GM12878 (cell line): ENCODE measurements at regions not wholly inside any gene's neighbourhood (a gene's known extent, or its start where the extent isn't known, plus 50 kb on each side); places are given as distances from the start of the nearest gene placed in this dataset.

ENCODE experiments used
- ATAC-seq: fragments of 200-7000 bp; cut with Tn5 transposase; 3 replicates; pipeline ENCODE4 v1.9.1; 2020; ENCODE audit warnings: mild to moderate bottlenecking, moderate library complexity
- BruUV-seq: library from RNA; stranded (reverse); fragments of 400-500 nt; replicated peaks from 2 replicates; lab custom pipeline; 2021; lab: Mats Ljungman, UMichigan
- CTCF ChIA-PET: fragments of 300-600 bp; sonication (Branson Sonifier 250); formaldehyde crosslinking; extraction: SDS; loops from one replicate; lab custom pipeline; 2021; ENCODE audit warnings: inconsistent platforms; lab: Yijun Ruan, JAX
- POLR2A ChIA-PET: fragments of 350-600 bp; formaldehyde crosslinking; extraction: SDS; loops from one replicate; lab custom pipeline; 2021; ENCODE audit warnings: inconsistent platforms; lab: Charles Lee
- RAD21 ChIA-PET: fragments of 300-600 bp; sonication (Branson Sonifier 250); formaldehyde crosslinking; loops from one replicate; lab custom pipeline; 2023; ENCODE audit warnings: antibody characterized with exemption; ENCODE audit not compliant: unreplicated experiment; lab: Charles Lee
- SMC1A ChIA-PET: fragments of 300-600 bp; sonication (Branson Sonifier 250); formaldehyde crosslinking; loops from one replicate; lab custom pipeline; 2023; ENCODE audit not compliant: unreplicated experiment, uncharacterized antibody; lab: Charles Lee
- DNase-seq: peaks from one replicate; pipeline ENCODE4 v3.0.0-alpha.2; 2011; ENCODE audit warnings: low read depth, low spot score
- FAIRE-seq: peaks from 3 replicates; lab custom pipeline; 2011; peaks lifted over from hg19 to GRCh38; lab: Jason Lieb, UNC
- H2AFZ ChIP-seq: 2 replicates; pipeline ENCODE4 v1.6.0; 2011; ENCODE audit warnings: low read depth, low read length, control low read depth; ENCODE audit not compliant: control insufficient read depth
- H3K27ac ChIP-seq: 2 replicates; pipeline ENCODE4 v1.5.1; 2011; ENCODE audit warnings: control low read depth; ENCODE audit not compliant: control insufficient read depth, insufficient read depth
- H3K27me3 ChIP-seq, 2 experiments: replicated peaks in 1 of 2; 2 replicates each; pipeline versions ENCODE4 v1.6.0 to v1.6.1; 2011; ENCODE audit warnings: low read length in 1 of 2; ENCODE audit not compliant: control insufficient read depth in 2 of 2, insufficient read depth in 2 of 2
- H3K36me3 ChIP-seq, 2 experiments: 2 replicates each; pipeline ENCODE4 v1.5.1; 2011; ENCODE audit warnings: low read length in 1 of 2; ENCODE audit not compliant: control insufficient read depth in 2 of 2, insufficient read depth in 2 of 2
- H3K4me1 ChIP-seq: 2 replicates; pipeline ENCODE4 v1.6.1; 2011; ENCODE audit warnings: mild to moderate bottlenecking, low read length, moderate library complexity, mixed read lengths; ENCODE audit not compliant: control insufficient read depth, insufficient read depth
- H3K4me2 ChIP-seq: 2 replicates; pipeline ENCODE4 v1.6.0; 2011; ENCODE audit warnings: control low read depth; ENCODE audit not compliant: control insufficient read depth, insufficient read depth
- H3K4me3 ChIP-seq: fragments of 200-600 bp; sonication (generic); 2 replicates; pipeline ENCODE4 v1.5.1; 2016
- H3K79me2 ChIP-seq: 2 replicates; pipeline ENCODE4 v1.6.0; 2011; ENCODE audit warnings: low read length; ENCODE audit not compliant: control insufficient read depth, insufficient read depth
- H3K9ac ChIP-seq: 2 replicates; pipeline ENCODE4 v1.8.0; 2011; ENCODE audit warnings: low read length, control low read depth, mixed read lengths; ENCODE audit not compliant: control insufficient read depth, insufficient read depth
- H3K9me3 ChIP-seq: replicated peaks from 3 replicates; pipeline ENCODE4 v1.5.1; 2011; ENCODE audit warnings: mild to moderate bottlenecking, low read length; ENCODE audit not compliant: control insufficient read depth, insufficient read depth
- H4K20me1 ChIP-seq: 2 replicates; pipeline ENCODE4 v1.6.0; 2011; ENCODE audit not compliant: control insufficient read depth, insufficient read depth
- ATF3 ChIP-seq: IDR thresholded peaks from 2 replicates; pipeline ENCODE4 v1.6.1; 2011; ENCODE audit warnings: low read depth, mild to moderate bottlenecking, low read length, moderate library complexity, borderline replicate concordance; ENCODE audit errors: extremely low read depth
- ATF7 ChIP-seq: fragments of 450-650 bp; IDR thresholded peaks from 2 replicates; pipeline ENCODE4 v1.6.1; 2016; ENCODE audit warnings: low read depth, mild to moderate bottlenecking
- CHD1 ChIP-seq: IDR thresholded peaks from 2 replicates; pipeline ENCODE4 v1.6.1; 2012; ENCODE audit warnings: low read depth, low read length, improper control_type of control experiment
- FOXM1 ChIP-seq: IDR thresholded peaks from 2 replicates; pipeline ENCODE4 v1.6.1; 2012; ENCODE audit warnings: low read depth, mild to moderate bottlenecking, inconsistent platforms, low read length, moderate library complexity
- GABPA ChIP-seq: IDR thresholded peaks from 2 replicates; pipeline ENCODE4 v1.6.1; 2014; ENCODE audit warnings: antibody characterized with exemption, low read depth, mild to moderate bottlenecking, inconsistent platforms
- HCFC1 ChIP-seq: fragments of 150-350 bp; IDR thresholded peaks from 2 replicates; pipeline ENCODE4 v1.6.1; 2014; ENCODE audit warnings: low read length
- HDAC2 ChIP-seq: fragments of 200-600 bp; sonication (generic); IDR thresholded peaks from 2 replicates; pipeline ENCODE4 v1.6.1; 2017
- JUNB ChIP-seq: IDR thresholded peaks from 2 replicates; pipeline ENCODE4 v1.6.1; 2016; ENCODE audit warnings: antibody characterized with exemption, mild to moderate bottlenecking
- MEF2B ChIP-seq: fragments of 450-650 bp; IDR thresholded peaks from 2 replicates; pipeline ENCODE4 v1.6.1; 2018; ENCODE audit warnings: mild to moderate bottlenecking, moderate library complexity; ENCODE audit not compliant: partially characterized antibody, poor library complexity, severe bottlenecking
- NFXL1 ChIP-seq: fragments of 450-650 bp; IDR thresholded peaks from 2 replicates; pipeline ENCODE4 v1.6.1; 2017; ENCODE audit warnings: antibody characterized with exemption, mild to moderate bottlenecking, borderline replicate concordance
- POLR2A ChIP-seq: IDR thresholded peaks from 2 replicates; pipeline ENCODE4 v1.6.1; 2011; ENCODE audit warnings: low read depth, mild to moderate bottlenecking, low read length
- SMAD1 ChIP-seq: fragments of 450-650 bp; IDR thresholded peaks from 2 replicates; pipeline ENCODE4 v1.6.1; 2018; ENCODE audit warnings: mild to moderate bottlenecking, low read depth; ENCODE audit not compliant: partially characterized antibody
- SP1 ChIP-seq: IDR thresholded peaks from one replicate; pipeline ENCODE4 v1.6.1; 2011; ENCODE audit warnings: low read depth, low read length
- STAT3 ChIP-seq: IDR thresholded peaks from 2 replicates; pipeline ENCODE4 v1.6.1; 2011; ENCODE audit warnings: low read depth, low read length, improper control_type of control experiment
- SUPT20H ChIP-seq: IDR thresholded peaks from 2 replicates; pipeline ENCODE4 v1.6.1; 2011; ENCODE audit warnings: low read depth, mild to moderate bottlenecking, low read length, moderate library complexity, borderline replicate concordance; ENCODE audit not compliant: control insufficient read depth
- TCF3 ChIP-seq: IDR thresholded peaks from 2 replicates; pipeline ENCODE4 v1.6.1; 2012; ENCODE audit warnings: low read depth, mild to moderate bottlenecking, low read length, borderline replicate concordance; ENCODE audit not compliant: insufficient read depth
- WGBS: methylation state at CpG from one replicate; pipeline ENCODE4 v1.1.6; 2016; ENCODE audit warnings: low lambda C conversion rate; ENCODE audit not compliant: insufficient replicate concordance, insufficient coverage; ENCODE audit errors: missing lambda C conversion rate; 5-methylcytosine and 5-hydroxymethylcytosine counted together
- in situ Hi-C: fragments of 300-500 bp; cut with MboI; formaldehyde crosslinking; loops from 9 replicates; pipeline ENCODE4 v1.14.3; 2018; ENCODE audit warnings: mixed read lengths
- intact Hi-C: fragments of 100-400 bp; cut with micrococcal nuclease; formaldehyde crosslinking; loops from one replicate; pipeline ENCODE4 v1.14.2; 2022; ENCODE audit not compliant: unreplicated experiment
- TF ChIP-seq, protein P1 (sequence below): fragments of 450-650 bp; formaldehyde crosslinking; IDR thresholded peaks from 2 replicates; pipeline ENCODE4 v1.4.0; 2022; ENCODE audit warnings: mild to moderate bottlenecking, moderate library complexity

- TF ChIP-seq JUNB = no peak
- TF ChIP-seq HDAC2 = no peak
- no peak for TF ChIP-seq STAT3
- TF ChIP-seq POLR2A = no peak
- TF ChIP-seq SP1 = no peak
- TF ChIP-seq ATF3 = no peak
- no peak for TF ChIP-seq SMAD1
- TF ChIP-seq, protein P1, sequence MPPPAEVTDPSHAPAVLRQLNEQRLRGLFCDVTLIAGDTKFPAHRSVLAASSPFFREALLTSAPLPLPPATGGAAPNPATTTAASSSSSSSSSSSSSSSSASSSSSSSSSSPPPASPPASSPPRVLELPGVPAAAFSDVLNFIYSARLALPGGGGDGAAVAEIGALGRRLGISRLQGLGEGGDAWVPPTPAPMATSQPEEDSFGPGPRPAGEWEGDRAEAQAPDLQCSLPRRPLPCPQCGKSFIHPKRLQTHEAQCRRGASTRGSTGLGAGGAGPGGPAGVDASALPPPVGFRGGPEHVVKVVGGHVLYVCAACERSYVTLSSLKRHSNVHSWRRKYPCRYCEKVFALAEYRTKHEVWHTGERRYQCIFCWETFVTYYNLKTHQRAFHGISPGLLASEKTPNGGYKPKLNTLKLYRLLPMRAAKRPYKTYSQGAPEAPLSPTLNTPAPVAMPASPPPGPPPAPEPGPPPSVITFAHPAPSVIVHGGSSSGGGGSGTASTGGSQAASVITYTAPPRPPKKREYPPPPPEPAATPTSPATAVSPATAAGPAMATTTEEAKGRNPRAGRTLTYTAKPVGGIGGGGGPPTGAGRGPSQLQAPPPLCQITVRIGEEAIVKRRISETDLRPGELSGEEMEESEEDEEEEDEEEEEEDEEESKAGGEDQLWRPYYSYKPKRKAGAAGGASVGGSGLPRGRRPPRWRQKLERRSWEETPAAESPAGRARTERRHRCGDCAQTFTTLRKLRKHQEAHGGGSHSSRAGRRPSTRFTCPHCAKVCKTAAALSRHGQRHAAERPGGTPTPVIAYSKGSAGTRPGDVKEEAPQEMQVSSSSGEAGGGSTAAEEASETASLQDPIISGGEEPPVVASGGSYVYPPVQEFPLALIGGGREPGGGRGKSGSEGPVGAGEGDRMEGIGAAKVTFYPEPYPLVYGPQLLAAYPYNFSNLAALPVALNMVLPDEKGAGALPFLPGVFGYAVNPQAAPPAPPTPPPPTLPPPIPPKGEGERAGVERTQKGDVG (CRISPR knock-in tag) = no peak
- TF ChIP-seq TCF3 = no peak
- TF ChIP-seq FOXM1 = no peak
- TF ChIP-seq GABPA = no peak
- no peak for TF ChIP-seq SUPT20H
- no peak for TF ChIP-seq MEF2B
- TF ChIP-seq CHD1 = no peak
- TF ChIP-seq HCFC1 = no peak
- no peak for TF ChIP-seq NFXL1
- no peak for TF ChIP-seq ATF7
- RAD21 ChIA-PET = no interaction called here
- Histone ChIP-seq H3K9me3 (no peaks in the 10 kb centered on the region; the same call in 2 of the 3 replicates), H3K36me3 (no peaks in the 10 kb centered on the region), H3K79me2 (no peaks in the 10 kb centered on the region), H4K20me1 (no peaks in the 10 kb centered on the region), H3K9ac (no peak overlapping the region), H3K27me3 (no peaks in the 10 kb centered on the region; a peak in 1 of 4 replicates), H3K4me1 (no peaks in the 10 kb centered on the region), H3K27ac (no peak overlapping the region), H2AFZ (no peak overlapping the region), H3K4me2 (no peak overlapping the region), H3K4me3 (no peak overlapping the region)
- WGBS = 0% methylated on average over 2 of the region's 2 CpGs
- FAIRE-seq (no peak), DNase-seq (no peak), ATAC-seq (no peak)
- BruUV-seq = no TSS peak
- SMC1A ChIA-PET = interaction anchor here (1.3 to 1.6 kb wide), 2 partner anchors 15 to 80 kb away, joined by 3 to 4 read pairs; no protein-coding TSS in a partner anchor
- POLR2A ChIA-PET = interaction anchor here (1.3 kb wide), 1 partner anchor 104 kb away, joined by 3 read pairs; no protein-coding TSS in a partner anchor
- intact Hi-C loops (no loop called here), in situ Hi-C loops (no loop called here)
- CTCF ChIA-PET = interaction anchor here (0.8 to 1.4 kb wide), 2 partner anchors 10 to 223 kb away, joined by 3 to 5 read pairs; no protein-coding TSS in a partner anchor
Measured at GRCh38 chr15:38164061-38164460, 88.6 kb upstream of the SPRED1 start.
